DMS79 treated with DMSO at 0.1 percent for 48 hours (cell line): ENCODE measurements at regions not wholly inside any gene's neighbourhood (a gene's known extent, or its start where the extent isn't known, plus 50 kb on each side); places are given as distances from the start of the nearest gene placed in this dataset.
A peak's percentile ranks its signal among the peaks of the same experiment; 100 is the strongest.
"Not testable (repeated sequence)": the region's sequence is repeated elsewhere in the genome, so short reads cannot be mapped to it uniquely, and the experiment has no call there.

ENCODE experiments used
- DNase-seq: peaks from one replicate; lab custom pipeline; 2025; lab: John Stamatoyannopoulos, UW

DNA sequence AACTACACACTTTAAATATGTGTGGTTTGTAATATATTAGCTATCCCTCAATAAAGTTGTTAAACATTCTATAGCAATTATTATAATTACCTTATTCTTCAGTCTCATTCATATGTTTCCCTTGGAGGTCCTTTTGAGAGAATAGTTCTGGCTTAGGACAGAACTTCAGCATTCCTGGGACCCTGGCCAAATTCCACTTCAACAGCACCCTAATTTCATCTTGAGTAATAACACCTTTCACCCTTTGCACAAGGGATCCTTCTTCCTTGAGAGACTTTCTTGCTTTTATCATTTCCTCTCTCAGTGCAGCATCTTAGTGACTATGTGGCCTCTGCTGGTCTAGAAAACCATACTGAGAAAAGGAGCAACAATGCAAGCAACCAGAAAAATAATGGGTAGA, 255.9 kb downstream of the C11orf87 start:
- no peak for DNase-seq

DNA sequence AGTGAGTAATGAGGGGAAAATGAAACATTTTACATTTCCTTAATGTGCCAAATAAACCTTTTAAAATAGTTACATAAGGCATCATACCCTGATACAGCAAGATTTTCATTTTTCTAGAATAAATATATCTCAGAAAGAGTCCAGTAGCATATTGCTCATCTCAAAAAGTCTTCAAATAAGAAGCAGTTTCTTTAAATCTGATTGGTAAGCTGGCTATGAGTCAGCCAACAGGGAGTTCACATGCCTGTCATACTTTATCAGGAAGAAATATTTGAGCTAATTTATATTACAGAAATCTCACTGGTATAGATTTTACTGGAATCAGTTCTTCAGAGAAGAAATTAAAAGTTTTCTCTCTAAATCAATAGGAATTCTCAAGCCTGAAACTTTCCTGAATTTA, 258.1 kb downstream of the C11orf87 start:
- no peak for DNase-seq

- not testable (repeated sequence) for DNase-seq
Measured at GRCh38 chr11:109682788-109683187, 260.8 kb downstream of the C11orf87 start.

GRCh38 chr11:109695696-109696095, 273.7 kb downstream of the C11orf87 start:
- DNase-seq = no peak

DNA sequence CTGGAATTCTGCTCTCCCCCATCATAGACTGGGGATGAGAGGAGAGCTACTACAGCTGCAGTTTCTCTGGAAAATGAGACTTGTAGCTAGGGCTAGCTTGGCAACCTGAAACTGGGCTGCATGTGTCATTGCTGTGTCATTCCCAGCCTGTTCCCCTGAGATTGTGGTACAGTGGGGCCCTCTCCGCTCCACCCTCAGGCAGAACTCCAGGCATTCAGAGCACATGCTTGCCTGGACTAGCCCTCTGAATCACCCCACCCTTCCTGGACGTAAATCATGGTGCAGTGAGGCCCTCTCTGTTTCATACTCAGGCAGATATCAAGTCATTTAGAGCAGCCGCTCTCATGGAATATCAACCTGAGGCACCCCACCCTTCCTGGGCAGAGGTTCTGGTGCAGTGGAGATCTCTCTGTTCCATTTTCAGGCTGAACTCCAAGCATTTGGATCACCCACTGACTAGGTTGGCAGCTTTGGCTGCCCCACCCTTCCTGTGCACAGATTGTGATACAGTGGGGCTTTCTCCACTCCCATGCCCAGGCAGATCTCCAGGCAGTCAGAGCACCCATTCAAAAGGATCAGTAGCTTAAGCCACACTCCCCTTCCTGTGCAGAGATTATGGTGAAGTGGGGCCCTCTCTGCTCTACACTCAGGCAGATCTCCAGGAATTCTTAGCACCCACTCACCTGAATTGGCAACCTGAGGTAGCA, 274.4 kb downstream of the C11orf87 start:
- DNase-seq = no peak

GRCh38 chr11:109697140-109697843, 275.3 kb downstream of the C11orf87 start:
- DNase-seq = no peak

DNA sequence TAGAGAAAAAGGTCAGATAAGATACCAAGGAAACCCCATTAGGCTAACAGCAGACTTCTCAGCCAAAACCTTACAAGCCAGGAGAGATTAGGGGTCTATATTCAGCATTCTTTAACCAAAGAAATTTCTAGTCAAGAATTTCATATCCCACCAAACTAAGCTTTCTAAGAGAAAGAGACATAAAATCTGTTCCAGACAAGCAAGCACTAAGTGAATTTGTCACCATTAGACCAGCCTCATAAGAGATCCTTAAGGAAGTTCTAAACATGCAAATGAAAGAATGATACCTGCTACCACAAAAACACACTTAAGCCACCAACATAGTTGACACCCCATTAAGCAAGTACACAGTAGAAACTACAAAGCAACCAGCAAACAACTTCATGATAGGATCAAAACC, 276.2 kb downstream of the C11orf87 start:
- no peak for DNase-seq

DNA sequence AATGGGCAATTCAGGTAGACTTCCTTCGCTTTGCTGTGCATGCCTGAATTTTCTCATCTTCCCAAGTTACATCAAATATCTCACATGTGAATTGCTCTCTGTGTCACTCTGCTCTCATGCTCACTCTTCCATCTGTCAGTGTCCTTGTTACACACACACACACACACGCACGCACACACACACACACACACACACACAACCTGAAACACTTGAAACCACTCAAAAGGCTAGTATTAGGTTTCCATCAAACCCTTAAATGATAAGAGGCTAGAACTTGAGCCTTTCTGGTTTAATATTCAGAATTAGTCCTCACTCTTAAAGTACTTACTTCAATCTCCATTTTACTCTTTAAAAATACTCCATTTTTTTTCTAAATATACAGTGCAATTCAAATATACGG, 282.4 kb downstream of the C11orf87 start:
- DNase-seq = peak; percentile 93

DNA sequence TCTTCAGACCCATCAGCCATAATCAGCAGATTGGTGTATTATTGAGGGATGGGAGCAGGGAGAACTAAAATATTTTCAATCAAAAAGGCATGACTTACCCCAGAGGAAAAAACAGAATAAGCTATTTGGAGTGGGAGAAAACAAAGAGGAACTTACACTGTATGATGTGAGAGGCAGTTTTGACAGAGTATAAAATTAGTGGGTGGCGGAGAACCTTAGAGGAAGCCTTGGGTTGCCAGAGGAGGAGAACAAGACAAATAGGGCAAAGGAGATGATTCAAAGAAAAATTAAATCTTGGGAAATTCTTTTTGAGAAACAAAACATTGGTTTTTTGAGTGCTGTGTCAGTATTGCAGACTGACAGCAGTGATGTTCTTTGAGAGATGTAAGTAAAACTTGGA, 285.0 kb downstream of the C11orf87 start:
- no peak for DNase-seq

DNA sequence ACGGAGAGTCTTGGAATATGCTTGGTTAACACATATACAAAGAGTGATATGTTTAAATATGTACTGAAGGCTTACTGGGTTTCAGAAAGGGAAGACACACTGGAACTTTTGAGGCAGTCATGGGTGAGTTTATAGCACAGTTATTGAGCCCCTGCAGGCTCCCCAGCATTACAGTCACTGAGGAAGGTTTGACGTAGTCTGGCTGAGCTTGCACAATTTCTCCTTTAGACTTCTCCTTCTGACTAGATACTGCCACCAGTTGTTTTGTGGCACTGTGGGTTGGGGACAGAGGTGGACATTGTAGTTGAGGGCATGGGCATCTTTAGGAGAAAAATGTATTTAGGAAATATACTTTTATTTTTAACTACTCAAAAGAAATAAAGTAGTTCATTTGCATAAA, 285.4 kb downstream of the C11orf87 start:
- no peak for DNase-seq

DNA sequence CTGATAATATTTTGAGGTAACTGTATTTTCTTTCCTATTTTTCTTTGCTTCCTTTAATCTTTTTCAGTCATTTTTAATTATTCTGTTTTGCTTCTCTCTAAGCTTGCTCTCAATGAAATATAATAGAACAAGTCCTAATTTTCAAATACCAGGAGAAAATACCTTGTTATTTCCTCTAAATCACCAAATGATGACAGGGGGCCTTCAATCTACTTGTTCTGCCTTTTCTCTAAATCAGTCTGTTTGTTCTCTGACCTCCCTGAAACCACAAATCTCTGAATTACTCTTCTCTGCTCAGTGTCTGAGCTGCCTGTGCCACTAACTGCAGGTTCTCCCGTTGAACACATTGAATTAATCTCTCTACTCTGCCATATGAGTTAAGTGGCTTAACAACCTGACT, 286.2 kb downstream of the C11orf87 start:
- DNase-seq = peak; percentile 55

GRCh38 chr11:109714444-109714843, 292.5 kb downstream of the C11orf87 start:
- DNase-seq = not testable (repeated sequence)

DNA sequence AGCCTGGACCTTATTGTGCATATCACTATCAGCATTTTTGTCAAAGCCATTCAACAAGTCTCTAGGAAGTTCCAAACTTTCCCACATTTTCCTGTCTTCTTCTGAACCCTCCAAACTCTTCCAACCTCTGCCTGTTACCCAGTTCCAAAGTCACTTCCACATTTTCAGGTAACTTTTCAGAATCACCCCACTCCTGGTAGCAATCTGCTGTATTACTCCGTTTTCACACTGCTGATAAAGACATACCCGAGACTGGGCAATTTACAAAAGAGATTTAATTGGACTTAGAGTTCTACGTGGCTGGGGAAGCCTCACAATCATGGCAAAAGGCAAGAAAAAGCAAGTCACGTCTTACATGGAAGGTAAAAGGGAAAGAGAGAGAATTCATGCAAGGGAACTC, 293.4 kb downstream of the C11orf87 start:
- DNase-seq = not testable (repeated sequence)

DNA sequence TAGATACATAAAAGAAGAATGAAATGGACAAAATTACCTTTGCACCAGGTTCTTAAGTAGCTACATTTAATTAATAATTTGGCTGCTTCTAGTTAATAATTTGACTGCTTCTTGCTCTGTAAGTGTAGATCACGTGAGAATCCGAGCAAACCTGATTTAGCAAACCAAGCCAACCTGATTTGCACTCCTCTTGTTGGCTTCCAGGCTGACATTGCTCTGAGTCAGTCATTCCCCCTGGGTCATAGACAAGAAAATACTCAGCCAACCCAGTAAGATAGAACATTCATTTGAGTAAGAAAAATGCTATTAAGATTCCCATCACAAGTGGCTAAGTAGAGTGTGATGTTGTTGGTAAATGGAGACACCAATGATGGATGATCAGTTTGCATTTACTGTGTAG, 304.1 kb downstream of the C11orf87 start:
- DNase-seq = no peak

DNA sequence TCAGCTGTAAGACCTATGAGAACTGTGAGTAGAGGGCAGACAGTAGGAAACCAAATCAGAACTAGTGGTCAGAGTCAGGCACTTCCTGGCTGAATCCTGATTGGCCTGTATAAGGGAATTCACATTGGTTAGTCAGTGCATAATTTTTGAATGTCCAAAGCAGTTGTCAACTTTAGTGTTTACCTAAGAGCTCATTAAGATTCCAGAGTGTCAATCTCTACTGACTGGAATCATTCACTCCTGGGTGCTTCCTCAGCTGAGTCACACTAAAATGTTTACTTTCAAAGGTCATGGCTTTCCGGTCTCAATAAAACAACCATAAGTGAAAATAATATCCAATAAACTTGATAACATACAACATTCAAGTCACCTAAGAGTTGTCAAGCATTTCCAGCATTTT, 306.1 kb downstream of the C11orf87 start:
- DNase-seq = no peak

- DNase-seq = no peak
Measured at GRCh38 chr11:109729761-109730160, 307.8 kb downstream of the C11orf87 start.

GRCh38 chr11:109730669-109731068, 308.7 kb downstream of the C11orf87 start:
- no peak for DNase-seq

DNA sequence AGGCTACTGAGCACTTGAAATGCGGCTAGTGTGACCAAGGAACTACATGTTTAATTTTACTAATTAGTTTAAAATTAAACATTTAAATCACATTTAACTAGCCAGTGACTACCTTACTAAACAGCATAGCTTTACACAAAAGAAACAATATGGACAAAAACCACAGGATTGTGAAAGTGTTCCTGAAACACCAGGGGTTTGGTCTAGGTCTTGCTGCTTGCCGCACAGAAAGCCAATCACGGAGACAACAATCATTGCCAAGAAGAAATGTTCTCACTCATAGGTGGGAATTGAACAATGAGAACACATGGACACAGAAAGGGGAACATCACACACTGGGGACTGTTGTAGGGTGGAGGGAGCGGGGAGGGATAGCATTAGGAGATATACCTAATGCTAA, 309.5 kb downstream of the C11orf87 start:
- no peak for DNase-seq

DNA sequence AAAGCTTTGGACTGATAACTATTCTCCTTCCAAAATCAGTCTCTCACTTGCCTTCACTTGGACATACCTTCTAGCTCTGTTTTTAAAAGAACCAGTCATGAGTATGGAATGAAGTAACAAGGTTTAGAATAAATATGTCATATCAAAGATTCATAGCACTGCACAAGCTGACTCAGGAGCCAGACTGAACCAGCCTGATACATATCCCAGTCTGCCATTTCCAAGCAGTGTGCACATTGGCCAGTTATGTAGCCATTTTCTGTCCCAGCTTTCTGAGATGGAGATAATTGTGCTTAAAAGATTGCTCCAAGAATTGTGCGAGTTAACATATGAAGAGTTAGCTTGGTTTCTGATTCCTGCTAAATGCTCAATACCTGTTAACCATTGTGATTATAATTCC, 311.3 kb downstream of the C11orf87 start:
- DNase-seq = no peak

DNA sequence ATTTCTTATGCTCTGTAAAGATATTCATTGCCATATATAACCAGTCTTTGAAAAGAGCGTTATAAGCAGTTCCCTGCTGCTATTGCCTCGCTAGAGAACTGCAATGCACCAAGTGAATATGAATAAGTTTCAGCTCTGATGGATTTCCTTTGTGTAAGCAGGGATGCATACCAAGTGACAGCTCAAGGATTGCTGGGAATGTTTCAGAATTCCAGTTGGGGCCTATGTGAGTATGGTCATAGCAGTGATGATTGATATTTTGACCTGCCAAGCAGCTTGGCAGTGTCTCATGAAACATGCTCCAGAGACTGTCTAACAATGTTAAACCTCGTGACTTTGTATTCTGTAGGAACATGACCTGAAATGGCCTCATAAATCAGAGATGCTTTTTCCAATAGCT, 312.6 kb downstream of the C11orf87 start:
- no peak for DNase-seq

- DNase-seq = no peak
Measured at GRCh38 chr11:109735128-109735527, 313.1 kb downstream of the C11orf87 start.

GRCh38 chr11:109739379-109739778, 317.4 kb downstream of the C11orf87 start:
- DNase-seq = no peak

- no peak for DNase-seq
Measured at GRCh38 chr11:109745996-109746625, 324.1 kb downstream of the C11orf87 start.
